GM12892 (cell line): ENCODE measurements at regions not wholly inside any gene's neighbourhood (a gene's known extent, or its start where the extent isn't known, plus 50 kb on each side); places are given as distances from the start of the nearest gene placed in this dataset.

ENCODE experiments used
- POLR2A ChIP-seq: IDR thresholded peaks from 2 replicates; pipeline ENCODE4 v1.6.1; 2011; ENCODE audit warnings: low read depth, low read length, control low read depth
- POLR2AphosphoS5 ChIP-seq: IDR thresholded peaks from 2 replicates; pipeline ENCODE4 v1.6.1; 2011; ENCODE audit warnings: low read depth, low read length, control low read depth
- TAF1 ChIP-seq: IDR thresholded peaks from 2 replicates; pipeline ENCODE4 v1.6.1; 2011; ENCODE audit warnings: low read depth, mild to moderate bottlenecking, control low read depth, low read length, borderline replicate concordance

DNA sequence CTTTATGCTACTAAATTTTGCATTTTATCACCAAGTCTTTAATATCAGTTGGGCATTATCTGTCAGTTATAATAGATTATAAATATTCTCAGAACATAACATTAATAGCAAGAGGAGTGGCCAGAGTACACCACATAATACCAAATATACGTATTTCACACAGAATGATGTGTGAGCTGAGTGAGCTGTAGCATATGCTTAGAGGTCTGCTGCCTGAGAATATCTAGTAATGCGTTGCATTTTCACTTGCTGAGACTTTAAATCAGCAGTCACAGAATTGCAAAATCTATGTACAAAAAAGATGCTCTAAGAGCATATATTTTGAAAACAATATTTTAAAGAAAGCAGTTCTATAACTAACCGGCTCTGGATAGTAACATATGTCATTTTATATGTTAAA, 921.1 kb upstream of the EDIL3 start:
- TF ChIP-seq TAF1, result no peak
- TF ChIP-seq POLR2A, result no peak
- no peak for TF ChIP-seq POLR2AphosphoS5
